SK-N-SH (cell line): ENCODE measurements at regions not wholly inside any gene's neighbourhood (a gene's known extent, or its start where the extent isn't known, plus 50 kb on each side); places are given as distances from the start of the nearest gene placed in this dataset.

Experiments used
- CTCF ChIA-PET: fragments of 300-600, 350-600 bp; formaldehyde crosslinking; extraction: SDS; loops from one replicate; lab custom pipeline; 2021; lab: Yijun Ruan, JAX
- POLR2A ChIA-PET: fragments of 350-600 bp; sonication (Branson Sonifier 250); formaldehyde crosslinking; extraction: SDS; loops from one replicate; lab custom pipeline; 2020; ENCODE audit warnings: antibody characterized with exemption, inconsistent platforms; lab: Yijun Ruan, JAX
- DNase-seq: peaks from one replicate; pipeline ENCODE4 v3.0.0; 2012
- H2AFZ ChIP-seq: fragments of 200-600 bp; sonication (generic); 2 replicates; pipeline ENCODE4 v1.8.1; 2016; ENCODE audit warnings: antibody characterized with exemption, mild to moderate bottlenecking, low read depth
- H3F3A ChIP-seq: fragments of 200-600 bp; sonication (generic); replicated peaks from 2 replicates; pipeline ENCODE3; 2016; ENCODE audit warnings: antibody characterized with exemption, mild to moderate bottlenecking; ENCODE audit not compliant: insufficient read depth
- H3K27ac ChIP-seq, 2 experiments: fragments of 200-500 bp in 1 of 2; fragments of 200-600 bp in 1 of 2; sonication (Bioruptor generic) in 1 of 2; sonication (generic), shearing (Covaris generic) in 1 of 2; 2 replicates each; pipeline versions ENCODE4 v1.5.1 to v1.6.1; 2014 to 2016; ENCODE audit warnings: low read depth in 2 of 2, inconsistent platforms in 1 of 2, low read length in 1 of 2, mild to moderate bottlenecking in 1 of 2, mixed read lengths in 1 of 2
- H3K27me3 ChIP-seq: fragments of 200-600 bp; sonication (generic), shearing (Covaris generic); 2 replicates; pipeline ENCODE4 v1.6.1; 2016; ENCODE audit warnings: mixed run types; ENCODE audit not compliant: insufficient read depth
- H3K36me3 ChIP-seq, 2 experiments: fragments of 200-500 bp in 1 of 2; fragments of 200-600 bp in 1 of 2; sonication (Bioruptor generic) in 1 of 2; sonication (generic) in 1 of 2; replicated peaks in 1 of 2; 2 replicates each; pipeline versions ENCODE3 to v1.5.1; 2014 to 2016; ENCODE audit warnings: low read length in 1 of 2, mild to moderate bottlenecking in 1 of 2; ENCODE audit not compliant: insufficient read depth in 2 of 2, control insufficient read depth in 1 of 2
- H3K4me1 ChIP-seq, 2 experiments: fragments of 200-500 bp in 1 of 2; fragments of 200-600 bp in 1 of 2; sonication (Bioruptor generic) in 1 of 2; sonication (generic), shearing (Covaris generic) in 1 of 2; 2 replicates each; pipeline versions ENCODE4 v1.5.1 to v1.6.1; 2014 to 2016; ENCODE audit warnings: low read depth in 1 of 2, low read length in 1 of 2, mixed run types in 1 of 2; ENCODE audit not compliant: insufficient read depth in 2 of 2, control insufficient read depth in 1 of 2
- H3K4me2 ChIP-seq: fragments of 200-600 bp; sonication (generic), shearing (Covaris generic); 2 replicates; pipeline ENCODE4 v1.6.1; 2017; ENCODE audit warnings: mixed run types
- H3K4me3 ChIP-seq, 2 experiments: fragments of 200-500 bp in 1 of 2; fragments of 200-600 bp in 1 of 2; sonication (Bioruptor generic) in 1 of 2; sonication (generic), shearing (Covaris generic) in 1 of 2; 2 replicates each; pipeline versions ENCODE4 v1.5.1 to v1.8.1; 2014 to 2016; ENCODE audit warnings: low read depth in 2 of 2, inconsistent platforms in 1 of 2, low read length in 1 of 2, mild to moderate bottlenecking in 1 of 2, mixed read lengths in 1 of 2, moderate library complexity in 1 of 2
- H3K79me2 ChIP-seq: fragments of 200-600 bp; sonication (generic); 2 replicates; pipeline ENCODE4 v1.8.1; 2017; ENCODE audit warnings: mild to moderate bottlenecking; ENCODE audit not compliant: insufficient read depth
- H3K9ac ChIP-seq: fragments of 200-600 bp; sonication (generic); 2 replicates; pipeline ENCODE4 v1.6.1; 2017; ENCODE audit warnings: mixed run types
- H3K9me2 ChIP-seq: fragments of 200-600 bp; sonication (generic); 2 replicates; pipeline ENCODE4 v1.6.1; 2017; ENCODE audit warnings: mixed run types
- H3K9me3 ChIP-seq: fragments of 200-600 bp; sonication (generic); 2 replicates; pipeline ENCODE4 v1.6.1; 2017; ENCODE audit warnings: mixed run types, mild to moderate bottlenecking, moderate library complexity
- H4K20me1 ChIP-seq: fragments of 200-600 bp; sonication (generic); 2 replicates; pipeline ENCODE4 v1.6.1; 2017; ENCODE audit warnings: mild to moderate bottlenecking, mixed run types; ENCODE audit not compliant: insufficient read depth
- CHD2 ChIP-seq: fragments of 150-350 bp; IDR thresholded peaks from 2 replicates; pipeline ENCODE4 v1.6.1; 2018; ENCODE audit warnings: low read length; ENCODE audit not compliant: partially characterized antibody
- CTCF ChIP-seq: fragments of 200-600 bp; sonication (generic); IDR thresholded peaks from 2 replicates; pipeline ENCODE4 v1.6.1; 2017; ENCODE audit warnings: antibody characterized with exemption, mild to moderate bottlenecking, moderate library complexity
- EP300 ChIP-seq, 2 experiments: IDR thresholded peaks; 2 replicates each; pipeline versions ENCODE4 v1.4.0 to v1.6.1; 2012; ENCODE audit warnings: borderline replicate concordance in 1 of 2, low read depth in 1 of 2, low read length in 1 of 2
- FOXJ3 ChIP-seq: sonication (generic); formaldehyde crosslinking; IDR thresholded peaks from 2 replicates; pipeline ENCODE4 v1.5.1; 2020; ENCODE audit warnings: mild to moderate bottlenecking, missing genetic modification reagents
- FOXM1 ChIP-seq: IDR thresholded peaks from 2 replicates; pipeline ENCODE4 v1.4.0; 2012; ENCODE audit warnings: low read depth, mild to moderate bottlenecking
- IRF3 ChIP-seq: fragments of 150-350 bp; IDR thresholded peaks from 2 replicates; pipeline ENCODE4 v1.6.1; 2016; ENCODE audit warnings: mild to moderate bottlenecking, low read depth, low read length
- MAX ChIP-seq: IDR thresholded peaks from 2 replicates; pipeline ENCODE4 v1.4.0; 2012; ENCODE audit warnings: low read depth
- NFIC ChIP-seq: IDR thresholded peaks from 2 replicates; pipeline ENCODE4 v1.4.0; 2012; ENCODE audit warnings: borderline replicate concordance
- NRF1 ChIP-seq: IDR thresholded peaks from 2 replicates; pipeline ENCODE4 v1.6.1; 2012; ENCODE audit warnings: low read depth, mild to moderate bottlenecking, low read length
- RAD21 ChIP-seq: IDR thresholded peaks from 2 replicates; pipeline ENCODE4 v1.6.1; 2012; ENCODE audit warnings: mild to moderate bottlenecking, low read length
- RCOR1 ChIP-seq: fragments of 150-350 bp; IDR thresholded peaks from 2 replicates; pipeline ENCODE4 v1.6.1; 2017; ENCODE audit warnings: antibody characterized with exemption, low read length
- RXRA ChIP-seq: IDR thresholded peaks from 2 replicates; pipeline ENCODE4 v1.4.0; 2012; ENCODE audit warnings: low read depth, mild to moderate bottlenecking, borderline replicate concordance
- SMC3 ChIP-seq: IDR thresholded peaks from 2 replicates; pipeline ENCODE4 v1.6.1; 2012; ENCODE audit warnings: low read depth, low read length, improper control_type of control experiment
- TCF12 ChIP-seq: IDR thresholded peaks from 2 replicates; pipeline ENCODE4 v1.4.0; 2012
- TEAD4 ChIP-seq: IDR thresholded peaks from 2 replicates; pipeline ENCODE4 v1.4.0; 2012; ENCODE audit warnings: mild to moderate bottlenecking, borderline replicate concordance; ENCODE audit not compliant: insufficient read depth
- USF2 ChIP-seq: fragments of 150-350 bp; IDR thresholded peaks from 2 replicates; pipeline ENCODE4 v1.6.1; 2017; ENCODE audit warnings: antibody characterized with exemption, low read length, low read depth, borderline replicate concordance
- WGBS: methylation state at CpG from one replicate; pipeline ENCODE4 v1.1.6; 2017; ENCODE audit warnings: low lambda C conversion rate; 5-methylcytosine and 5-hydroxymethylcytosine counted together

- Histone ChIP-seq H3K27ac (no peak overlapping the region), H3F3A (no peaks in the 10 kb centered on the region), H3K4me3 (no peak overlapping the region), H2AFZ (no peak overlapping the region), H3K9ac (no peak overlapping the region), H3K79me2 (no peaks in the 10 kb centered on the region), H3K36me3 (no peaks in the 10 kb centered on the region), H3K4me2 (no peak overlapping the region), H3K4me1 (no peaks in the 10 kb centered on the region; a peak in 2 of 4 replicates), H4K20me1 (no peaks in the 10 kb centered on the region), H3K27me3 (no peaks in the 10 kb centered on the region), H3K9me3 (no peaks in the 10 kb centered on the region), H3K9me2 (no peaks in the 10 kb centered on the region)
- TF ChIP-seq SMC3 (peak; percentile 29; the same call in 1 of the 2 replicates), EP300 (IDR thresholded peaks at IDR 0.05; ENCODE audit: borderline replicate concordance in 1 of 2, low read depth in 1 of 2, low read length in 1 of 2) (no peak), MAX (no peak), CTCF (peak; percentile 58), IRF3 (no peak), RAD21 (peak; percentile 43; the same call in 1 of the 2 replicates)
- POLR2A ChIA-PET, result no interaction called here
- DNase-seq, result peak; percentile 12
- 56% methylated on average over 2 of the region's 2 CpGs for WGBS
- CTCF ChIA-PET, result interaction anchor here (0.6 to 3.3 kb wide), 5 partner anchors 16 to 142 kb away, joined by 3 to 22 read pairs (median 7); no protein-coding TSS in a partner anchor
Observed at GRCh38 chr7:142669074-142669654, 80.1 kb upstream of the PRSS1 start.

GRCh38 chr7:142668495-142668894, 80.8 kb upstream of the PRSS1 start:
- Histone ChIP-seq H3K27ac (no peak overlapping the region), H3K27me3 (no peaks in the 10 kb centered on the region), H2AFZ (no peak overlapping the region), H4K20me1 (no peaks in the 10 kb centered on the region)
- TF ChIP-seq TEAD4, result no peak
- TF ChIP-seq EP300 (IDR thresholded peaks at IDR 0.05; ENCODE audit: borderline replicate concordance in 1 of 2, low read depth in 1 of 2, low read length in 1 of 2), result no peak
- TF ChIP-seq CHD2, result no peak
- TF ChIP-seq MAX, result no peak
- TF ChIP-seq FOXJ3 (CRISPR knock-in tag), result no peak
- no peak for TF ChIP-seq FOXM1
- no peak for TF ChIP-seq RXRA
- TF ChIP-seq TCF12, result no peak
- no peak for TF ChIP-seq RCOR1
- no peak for TF ChIP-seq NFIC
- TF ChIP-seq NRF1, result no peak
- no peak for TF ChIP-seq USF2
- TF ChIP-seq, all 33 proteins: peak for 0
- no peaks in the 10 kb centered on the region for H3K79me2 ChIP-seq
- no peak overlapping the region for H3K9ac ChIP-seq
- no peaks in the 10 kb centered on the region for H3K9me2 ChIP-seq
- no peak overlapping the region for H3K4me3 ChIP-seq
- H3F3A ChIP-seq, result no peaks in the 10 kb centered on the region
- H3K36me3 ChIP-seq, result no peaks in the 10 kb centered on the region
- H3K9me3 ChIP-seq, result no peaks in the 10 kb centered on the region
- ChIA-PET POLR2A (no interaction called here), CTCF (interaction anchor here (0.6 to 2.8 kb wide), 5 partner anchors 15 to 143 kb away, joined by 3 to 19 read pairs (median 7); no protein-coding TSS in a partner anchor)
- no peaks in the 10 kb centered on the region; a peak in 2 of 4 replicates for H3K4me1 ChIP-seq
- no peak overlapping the region for H3K4me2 ChIP-seq
- 29% methylated on average over 4 of the region's 4 CpGs for WGBS
- no peak for DNase-seq
